ENCODE measurements at regions not wholly inside any gene's neighbourhood (a gene's known extent, or its start where the extent isn't known, plus 50 kb on each side); places are given as distances from the start of the nearest gene placed in this dataset.

- H3K9me3 Mint-ChIP-seq (ENCODE audit: unreplicated experiment) = no peaks in the 10 kb centered on the region
Measured at GRCh38 chrX:51182545-51182944, 150.1 kb upstream of the NUDT10 start.

GRCh38 chrX:51192104-51192503 lies 140.5 kb upstream of the NUDT10 start:
- peaks cover 5% of the 10 kb centered on the region for H3K36me3 Mint-ChIP-seq (ENCODE audit: low read depth, unreplicated experiment)
- peaks cover 5% of the 10 kb centered on the region for H3K9me3 Mint-ChIP-seq (ENCODE audit: unreplicated experiment)
- H3K27me3 Mint-ChIP-seq (ENCODE audit: unreplicated experiment) = no peaks in the 10 kb centered on the region
- DNase-seq (ENCODE audit: low spot score) = no peak
- no peak overlapping the region for H3K4me3 Mint-ChIP-seq (ENCODE audit: unreplicated experiment)
- no peak for TF ChIP-seq CTCF (IDR thresholded peaks at IDR 0.05; ENCODE audit: unreplicated experiment)
- H3K27ac Mint-ChIP-seq (ENCODE audit: unreplicated experiment) = no peak overlapping the region
- H3K4me1 Mint-ChIP-seq (ENCODE audit: unreplicated experiment) = no peaks in the 10 kb centered on the region

More at GRCh38 chrX:51182545-51182944, 150.1 kb upstream of the NUDT10 start:
- Mint-ChIP-seq H3K4me1 (ENCODE audit: unreplicated experiment) (no peaks in the 10 kb centered on the region), H3K27ac (ENCODE audit: unreplicated experiment) (no peak overlapping the region), H3K27me3 (ENCODE audit: unreplicated experiment) (no peaks in the 10 kb centered on the region), H3K4me3 (ENCODE audit: unreplicated experiment) (no peak overlapping the region), H3K36me3 (ENCODE audit: low read depth, unreplicated experiment) (no peaks in the 10 kb centered on the region)
- DNase-seq (ENCODE audit: low spot score) = peak; percentile 4
- no peak for TF ChIP-seq CTCF (IDR thresholded peaks at IDR 0.05; ENCODE audit: unreplicated experiment)

- Mint-ChIP-seq H3K27me3 (ENCODE audit: unreplicated experiment) (peaks cover 1% of the 10 kb centered on the region), H3K4me3 (ENCODE audit: unreplicated experiment) (no peak overlapping the region), H3K27ac (ENCODE audit: unreplicated experiment) (no peak overlapping the region), H3K9me3 (ENCODE audit: unreplicated experiment) (no peaks in the 10 kb centered on the region), H3K36me3 (ENCODE audit: low read depth, unreplicated experiment) (no peaks in the 10 kb centered on the region), H3K4me1 (ENCODE audit: unreplicated experiment) (no peaks in the 10 kb centered on the region)
- no peak for DNase-seq (ENCODE audit: low spot score)
- no peak for TF ChIP-seq CTCF (IDR thresholded peaks at IDR 0.05; ENCODE audit: unreplicated experiment)
Measured at GRCh38 chrX:51215266-51215665, 117.4 kb upstream of the NUDT10 start.

GRCh38 chrX:51215856-51216255 lies 116.8 kb upstream of the NUDT10 start:
- DNase-seq (ENCODE audit: low spot score) = no peak
- TF ChIP-seq CTCF (IDR thresholded peaks at IDR 0.05; ENCODE audit: unreplicated experiment) = no peak
- H3K27me3 Mint-ChIP-seq (ENCODE audit: unreplicated experiment) = peaks cover 1% of the 10 kb centered on the region
- no peak overlapping the region for H3K4me3 Mint-ChIP-seq (ENCODE audit: unreplicated experiment)
- no peaks in the 10 kb centered on the region for H3K9me3 Mint-ChIP-seq (ENCODE audit: unreplicated experiment)
- no peaks in the 10 kb centered on the region for H3K4me1 Mint-ChIP-seq (ENCODE audit: unreplicated experiment)
- no peak overlapping the region for H3K27ac Mint-ChIP-seq (ENCODE audit: unreplicated experiment)
- no peaks in the 10 kb centered on the region for H3K36me3 Mint-ChIP-seq (ENCODE audit: low read depth, unreplicated experiment)

GRCh38 chrX:51242212-51242611 lies 90.4 kb upstream of the NUDT10 start:
- DNase-seq (ENCODE audit: low spot score) = no peak
- Mint-ChIP-seq H3K27me3 (ENCODE audit: unreplicated experiment) (peaks cover 2% of the 10 kb centered on the region), H3K27ac (ENCODE audit: unreplicated experiment) (no peak overlapping the region), H3K9me3 (ENCODE audit: unreplicated experiment) (no peaks in the 10 kb centered on the region), H3K4me1 (ENCODE audit: unreplicated experiment) (no peaks in the 10 kb centered on the region), H3K36me3 (ENCODE audit: low read depth, unreplicated experiment) (no peaks in the 10 kb centered on the region), H3K4me3 (ENCODE audit: unreplicated experiment) (no peak overlapping the region)
- TF ChIP-seq CTCF (IDR thresholded peaks at IDR 0.05; ENCODE audit: unreplicated experiment) = no peak

All from endothelial cell (in vitro differentiated cells).